B cell (primary cell): ENCODE measurements at regions not wholly inside any gene's neighbourhood (a gene's known extent, or its start where the extent isn't known, plus 50 kb on each side); places are given as distances from the start of the nearest gene placed in this dataset.

Experiments
- ATAC-seq: fragments of 200-7000 bp; cut with Tn5 transposase; one replicate; pipeline ENCODE4 v1.10.0; 2021; ENCODE audit warnings: low read depth, mild to moderate bottlenecking, moderate number of reproducible peaks, moderate library complexity
- CTCF ChIA-PET: fragments of 350-600 bp; sonication (Branson Sonifier 250); formaldehyde crosslinking; loops from one replicate; lab custom pipeline; 2021; ENCODE audit warnings: antibody characterized with exemption, inconsistent platforms; lab: Charles Lee
- POLR2A ChIA-PET: fragments of 350-600 bp; sonication (Branson Sonifier 250); formaldehyde crosslinking; loops from one replicate; lab custom pipeline; 2021; ENCODE audit warnings: antibody characterized with exemption; lab: Charles Lee
- DNase-seq: peaks from one replicate; pipeline ENCODE4 v3.0.0; 2013
- H2AFZ ChIP-seq: 2 replicates; pipeline ENCODE4 v1.6.1; 2012; ENCODE audit warnings: mild to moderate bottlenecking, low read depth, low read length; ENCODE audit not compliant: insufficient read depth, poor library complexity, severe bottlenecking
- H3K27ac ChIP-seq, 2 donors: 1 replicate in 1 of 2; 2 replicates in 1 of 2; pipeline ENCODE4 v1.5.1; 2012 to 2013; ENCODE audit warnings: low read length in 2 of 2, mild to moderate bottlenecking in 2 of 2, moderate library complexity in 1 of 2
- H3K27me3 ChIP-seq, 4 experiments: fragments of 200-600 bp in 1 of 4; sonication (generic) in 1 of 4; replicated peaks in 1 of 4; 1 replicate in 2 of 4; 2 replicates in 2 of 4; pipeline versions ENCODE4 v1.6.1 to v1.7.0; 2013 to 2016; ENCODE audit warnings: low read length in 3 of 4, mild to moderate bottlenecking in 2 of 4, mixed read lengths in 1 of 4, moderate library complexity in 1 of 4; ENCODE audit not compliant: insufficient read depth in 4 of 4, control insufficient read depth in 3 of 4; ENCODE audit errors: control extremely low read depth in 1 of 4
- H3K36me3 ChIP-seq, 2 experiments: replicated peaks in 1 of 2; 1 replicate in 1 of 2; 2 replicates in 1 of 2; pipeline versions ENCODE4 v1.6.1 to v1.7.1; 2013; ENCODE audit warnings: low read length in 1 of 2; ENCODE audit not compliant: insufficient read depth in 2 of 2, control insufficient read depth in 1 of 2; ENCODE audit errors: control extremely low read depth in 1 of 2, extremely low read depth in 1 of 2
- H3K4me1 ChIP-seq, 2 donors: fragments of 200-600 bp in 1 of 2; sonication (generic) in 1 of 2; 1 replicate in 1 of 2; 2 replicates in 1 of 2; pipeline versions ENCODE4 v1.5.1 to v1.6.1; 2013 to 2017; ENCODE audit warnings: low read length in 2 of 2; ENCODE audit not compliant: control insufficient read depth in 2 of 2, insufficient read depth in 2 of 2
- H3K4me2 ChIP-seq: replicated peaks from 2 replicates; pipeline ENCODE3; 2012; ENCODE audit warnings: mild to moderate bottlenecking, low read depth, low read length; ENCODE audit not compliant: poor library complexity, severe bottlenecking
- H3K4me3 ChIP-seq, 5 experiments: fragments of 200-600 bp in 1 of 5; sonication (generic) in 1 of 5; 1 replicate in 3 of 5; 2 replicates in 2 of 5; pipeline versions ENCODE4 v1.5.1 to v1.7.0; 2011 to 2016; ENCODE audit warnings: low read length in 4 of 5, mild to moderate bottlenecking in 4 of 5, low read depth in 2 of 5, control low read depth in 1 of 5, moderate library complexity in 1 of 5; ENCODE audit not compliant: insufficient read depth in 1 of 5; ENCODE audit errors: control extremely low read depth in 1 of 5, extremely low read depth in 1 of 5
- H3K79me2 ChIP-seq: fragments of 200-600 bp; sonication (generic); one replicate; pipeline ENCODE4 v1.6.0; 2016; ENCODE audit warnings: low read length; ENCODE audit not compliant: control insufficient read depth, insufficient read depth
- H3K9ac ChIP-seq: fragments of 200-600 bp; sonication (generic); 2 replicates; pipeline ENCODE4 v1.6.1; 2017; ENCODE audit warnings: mild to moderate bottlenecking, low read length, moderate library complexity
- H3K9me3 ChIP-seq, 3 donors: one replicate each; pipeline versions ENCODE4 v1.6.1 to v1.7.1; 2013; ENCODE audit warnings: low read length in 2 of 3; ENCODE audit not compliant: control insufficient read depth in 2 of 3, insufficient read depth in 1 of 3; ENCODE audit errors: control extremely low read depth in 1 of 3
- H4K20me1 ChIP-seq: 2 replicates; pipeline ENCODE4 v1.6.0; 2012; ENCODE audit warnings: mild to moderate bottlenecking, low read length; ENCODE audit not compliant: insufficient read depth, control insufficient read depth, poor library complexity, severe bottlenecking
- H3K27ac Mint-ChIP-seq: one replicate; pipeline ENCODE4 v1.8.0; 2021; ENCODE audit warnings: mixed read lengths
- H3K27me3 Mint-ChIP-seq: one replicate; pipeline ENCODE4 v1.8.0; 2021; ENCODE audit warnings: mixed read lengths
- H3K4me1 Mint-ChIP-seq: one replicate; pipeline ENCODE4 v1.8.0; 2021; ENCODE audit warnings: mixed read lengths
- H3K4me3 Mint-ChIP-seq: one replicate; pipeline ENCODE4 v1.8.0; 2021; ENCODE audit warnings: mixed read lengths
- H3K9me3 Mint-ChIP-seq: one replicate; pipeline ENCODE4 v1.8.0; 2022; ENCODE audit warnings: mixed read lengths; ENCODE audit not compliant: insufficient read depth
- EZH2 ChIP-seq: IDR thresholded peaks from 2 replicates; pipeline ENCODE4 v1.6.1; 2012; ENCODE audit warnings: borderline replicate concordance, low read depth, mild to moderate bottlenecking, moderate library complexity, low read length; ENCODE audit not compliant: insufficient read depth, poor library complexity, severe bottlenecking
- WGBS: methylation state at CpG from one replicate; pipeline ENCODE4 v1.1.5; 2013; ENCODE audit warnings: missing lambda C conversion rate; ENCODE audit not compliant: insufficient coverage; 5-methylcytosine and 5-hydroxymethylcytosine counted together
- intact Hi-C: fragments of 100-400 bp; cut with micrococcal nuclease; formaldehyde crosslinking; loops from one replicate; pipeline ENCODE4 v1.10.0; 2022
- TF ChIP-seq, protein P1 (sequence below): fragments of 200-600 bp; IDR thresholded peaks from one replicate; pipeline ENCODE4 v1.8.0; 2022; ENCODE audit warnings: antibody characterized with exemption, mild to moderate bottlenecking

- TF ChIP-seq, protein P1, sequence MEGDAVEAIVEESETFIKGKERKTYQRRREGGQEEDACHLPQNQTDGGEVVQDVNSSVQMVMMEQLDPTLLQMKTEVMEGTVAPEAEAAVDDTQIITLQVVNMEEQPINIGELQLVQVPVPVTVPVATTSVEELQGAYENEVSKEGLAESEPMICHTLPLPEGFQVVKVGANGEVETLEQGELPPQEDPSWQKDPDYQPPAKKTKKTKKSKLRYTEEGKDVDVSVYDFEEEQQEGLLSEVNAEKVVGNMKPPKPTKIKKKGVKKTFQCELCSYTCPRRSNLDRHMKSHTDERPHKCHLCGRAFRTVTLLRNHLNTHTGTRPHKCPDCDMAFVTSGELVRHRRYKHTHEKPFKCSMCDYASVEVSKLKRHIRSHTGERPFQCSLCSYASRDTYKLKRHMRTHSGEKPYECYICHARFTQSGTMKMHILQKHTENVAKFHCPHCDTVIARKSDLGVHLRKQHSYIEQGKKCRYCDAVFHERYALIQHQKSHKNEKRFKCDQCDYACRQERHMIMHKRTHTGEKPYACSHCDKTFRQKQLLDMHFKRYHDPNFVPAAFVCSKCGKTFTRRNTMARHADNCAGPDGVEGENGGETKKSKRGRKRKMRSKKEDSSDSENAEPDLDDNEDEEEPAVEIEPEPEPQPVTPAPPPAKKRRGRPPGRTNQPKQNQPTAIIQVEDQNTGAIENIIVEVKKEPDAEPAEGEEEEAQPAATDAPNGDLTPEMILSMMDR: no peak
- TF ChIP-seq EZH2: no peak
- H3K27me3 ChIP-seq: peaks cover 0 to 3% (median 0%) of the 10 kb centered on the region in 4 experiments
- intact Hi-C loops: no loop called here
- Mint-ChIP-seq H3K9me3 (no peaks in the 10 kb centered on the region), H3K4me1 (peaks cover 2% of the 10 kb centered on the region), H3K27me3 (peaks cover 14% of the 10 kb centered on the region), H3K4me3 (no peak overlapping the region), H3K27ac (no peak overlapping the region)
- POLR2A ChIA-PET: no interaction called here
- H3K4me3 ChIP-seq: no peak overlapping the region
- H3K79me2 ChIP-seq: no peaks in the 10 kb centered on the region
- ATAC-seq (no peak), DNase-seq (no peak)
- CTCF ChIA-PET: no interaction called here
- H3K9me3 ChIP-seq: peaks cover 0 to 4% (median 0%) of the 10 kb centered on the region in 3 donors
- H3K27ac ChIP-seq: no peak overlapping the region
- no peak overlapping the region for H3K4me2 ChIP-seq
- H3K36me3 ChIP-seq: no peaks in the 10 kb centered on the region
- no peaks in the 10 kb centered on the region for H3K4me1 ChIP-seq
- H2AFZ ChIP-seq: peak overlapping the region; percentile 9
- no peaks in the 10 kb centered on the region for H4K20me1 ChIP-seq
- H3K9ac ChIP-seq: no peak overlapping the region
- 23% methylated on average over 4 of the region's 4 CpGs for WGBS
These were observed 166.3 kb upstream of the DTNBP1 start for GRCh38 chr6:15829156-15829555.

DNA sequence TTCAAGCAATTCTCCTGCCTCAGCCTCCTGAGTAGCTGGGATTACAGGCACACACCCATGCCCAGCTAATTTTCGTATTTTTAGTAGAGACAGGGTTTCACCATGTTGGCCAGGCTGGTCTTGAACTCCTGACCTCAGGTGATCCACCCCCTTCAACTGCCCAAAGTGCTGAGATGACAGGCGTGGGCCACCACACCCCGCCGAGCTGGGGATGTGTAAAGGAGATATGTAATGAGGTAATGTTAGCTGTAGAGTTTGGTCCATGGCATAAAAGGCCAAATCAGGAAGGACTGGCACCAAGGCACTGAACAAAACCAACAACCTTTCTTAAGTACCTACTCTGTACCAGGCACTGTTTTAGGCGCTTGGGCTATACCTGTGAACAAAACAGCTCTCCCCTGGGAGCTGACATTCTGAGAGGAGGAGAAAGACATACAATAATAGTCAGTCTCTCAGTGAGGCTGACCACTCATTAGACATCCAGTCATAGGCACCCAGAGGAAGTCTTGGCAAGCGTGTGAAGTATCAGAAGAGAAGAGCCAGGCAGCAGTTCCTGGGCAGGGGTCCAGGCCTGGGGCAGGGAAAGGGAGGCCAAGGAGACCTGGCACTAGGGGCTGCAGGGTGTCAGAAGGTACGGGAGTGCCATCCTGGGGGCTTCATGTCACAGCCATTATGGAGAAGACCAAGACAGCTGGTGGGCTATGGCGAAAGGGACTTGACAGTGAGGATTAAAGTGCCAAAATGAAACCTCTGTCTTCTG is 164.8 kb upstream of the DTNBP1 start:
- ChIA-PET CTCF (no interaction called here), POLR2A (no interaction called here)
- Histone ChIP-seq H3K36me3 (no peaks in the 10 kb centered on the region), H3K4me1 (no peaks in the 10 kb centered on the region), H3K4me2 (no peak overlapping the region), H3K27me3 (peaks cover 0 to 3% (median 0%) of the 10 kb centered on the region in 4 experiments), H3K9ac (no peak overlapping the region), H4K20me1 (no peaks in the 10 kb centered on the region), H3K9me3 (peaks cover 0 to 4% (median 0%) of the 10 kb centered on the region in 3 donors), H3K27ac (no peak overlapping the region), H3K79me2 (no peaks in the 10 kb centered on the region), H2AFZ (no peak overlapping the region), H3K4me3 (no peak overlapping the region)
- DNase-seq (no peak), ATAC-seq (no peak)
- Mint-ChIP-seq H3K27me3 (peaks cover 14% of the 10 kb centered on the region), H3K9me3 (no peaks in the 10 kb centered on the region), H3K27ac (no peak overlapping the region), H3K4me3 (no peak overlapping the region), H3K4me1 (peaks cover 2% of the 10 kb centered on the region)
- TF ChIP-seq, protein P1: no peak
- no peak for TF ChIP-seq EZH2
- intact Hi-C loops: no loop called here
- WGBS: 89% methylated on average over 3 of the region's 8 CpGs
